Right lobe of liver (tissue), 4 donors: ENCODE measurements at regions not wholly inside any gene's neighbourhood (a gene's known extent, or its start where the extent isn't known, plus 50 kb on each side); places are given as distances from the start of the nearest gene placed in this dataset.

Experiments
- CTCF ChIP-seq, 4 donors: fragments of 200-600 bp in 3 of 4; fragments of 450-650 bp in 1 of 4; IDR thresholded peaks; one replicate each; pipeline versions ENCODE4 v1.5.1 to v1.8.0; 2016 to 2022; ENCODE audit warnings: antibody characterized with exemption in 4 of 4, mild to moderate bottlenecking in 2 of 4
- POLR2A ChIP-seq: fragments of 450-650 bp; IDR thresholded peaks from one replicate; pipeline ENCODE4 v1.6.1; 2017; ENCODE audit warnings: antibody characterized with exemption, mild to moderate bottlenecking
- donor health status: DM: no; HTN: no; CAD: no.
- donor health status: DM: no; HTN: no; CAD: no.
- donor health status: DM: no; HTN: yes; CAD: no.

DNA sequence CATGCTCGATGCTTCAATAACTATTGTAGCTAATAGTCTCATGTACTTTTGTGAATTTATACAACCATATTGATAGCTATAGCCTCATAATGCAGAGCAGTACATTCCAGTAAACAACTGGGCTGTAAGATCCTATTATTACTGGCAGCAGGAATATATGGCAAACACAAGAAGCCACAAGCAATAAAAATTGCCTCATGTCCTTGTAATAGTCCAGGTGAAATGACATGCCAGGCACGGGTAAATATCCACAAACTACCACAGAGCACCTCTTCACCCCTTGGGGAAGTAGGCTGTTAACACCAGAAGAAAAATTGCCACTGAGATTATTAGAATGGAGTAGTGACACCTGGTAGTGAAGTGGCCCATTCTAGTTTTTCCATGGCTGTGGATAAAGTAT is 158.3 kb downstream of the MTX2 start:
- no peak for TF ChIP-seq POLR2A
- TF ChIP-seq CTCF (IDR thresholded peaks at IDR 0.05) = no peak
